ENCODE measurements at regions not wholly inside any gene's neighbourhood (a gene's known extent, or its start where the extent isn't known, plus 50 kb on each side); places are given as distances from the start of the nearest gene placed in this dataset.

- TF ChIP-seq ZNF879 (CRISPR knock-in tag; IDR thresholded peaks at IDR 0.05) (no peak), IKZF5 (CRISPR knock-in tag; IDR thresholded peaks at IDR 0.05) (no peak), NKX3-1 (CRISPR knock-in tag; IDR thresholded peaks at IDR 0.05) (no peak), ELF4 (CRISPR knock-in tag; IDR thresholded peaks at IDR 0.05; ENCODE audit: borderline replicate concordance) (no peak), NAIF1 (CRISPR knock-in tag; IDR thresholded peaks at IDR 0.05; ENCODE audit: borderline replicate concordance) (no peak), SNRNP70 (IDR thresholded peaks at IDR 0.05; ENCODE audit: low read depth, low read length) (no peak), PHB2 (IDR thresholded peaks at IDR 0.05; ENCODE audit: partially characterized antibody) (no peak)
These were observed 514.2 kb upstream of the DIPK2B start (continued) for GRCh38 chrX:45714866-45715265.

DNA sequence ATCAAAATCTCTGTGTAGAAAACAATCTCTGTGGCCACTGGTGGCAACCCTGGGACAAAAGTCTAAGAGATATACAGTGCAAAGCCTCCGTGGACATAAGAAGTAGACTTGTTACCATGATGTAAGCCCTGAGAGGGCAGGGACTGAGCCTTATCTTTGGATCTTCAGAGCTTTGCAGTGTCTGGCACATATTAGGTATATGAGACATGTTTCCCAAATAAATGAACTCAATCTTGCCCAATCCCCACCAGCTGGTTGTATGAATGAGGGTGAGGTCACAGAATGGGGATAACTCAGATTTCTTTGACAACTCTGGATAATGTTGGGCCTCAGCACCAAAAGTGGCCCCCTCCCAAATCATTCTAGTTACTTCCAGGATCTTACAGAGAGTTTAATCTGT, 511.4 kb upstream of the DIPK2B start:
- WGBS (ENCODE audit: low lambda C conversion rate): no CpG with 5 or more reads among the region's 1 CpG
- Histone ChIP-seq H3K4me2 (ENCODE audit: low read depth, low read length) (no peak overlapping the region), H3K4me1 (ENCODE audit: insufficient read depth, low read length) (no peaks in the 10 kb centered on the region), H3K79me2 (ENCODE audit: insufficient read depth, low read length) (no peaks in the 10 kb centered on the region), H4K20me1 (ENCODE audit: insufficient read depth, low read length) (no peaks in the 10 kb centered on the region), H3K27me3 (ENCODE audit: control insufficient read depth in 1 of 2, insufficient read depth in 2 of 2, low read length in 2 of 2) (no peaks in the 10 kb centered on the region), H3K9me3 (ENCODE audit: low read length) (no peaks in the 10 kb centered on the region), H2AFZ (ENCODE audit: low read length) (no peak overlapping the region), H3K36me3 (replicated peaks in 1 of 2; ENCODE audit: control insufficient read depth in 1 of 2, insufficient read depth in 2 of 2, low read length in 2 of 2) (no peaks in the 10 kb centered on the region), H3K27ac (ENCODE audit: extremely low read length, insufficient read depth, low read length) (no peak overlapping the region), H3K4me3 (replicated peaks in 1 of 3; ENCODE audit: insufficient read depth in 1 of 3, low read depth in 2 of 3, low read length in 3 of 3) (no peak overlapping the region), H3K9ac (ENCODE audit: insufficient read depth, low read depth, low read length) (no peak overlapping the region)
- intact Hi-C loops (cut with micrococcal nuclease; ENCODE audit: unreplicated experiment): no loop called here
- FAIRE-seq (no peak), DNase-seq (ENCODE audit: low spot score) (no peak), ATAC-seq (no peak)
- in situ Hi-C loops (cut with HindIII; ENCODE audit: extremely low pct_ligation_motif_present, low pct_unique_long_range_greater_than_20kb): no loop called here
- CTCF ChIA-PET (ENCODE audit: low intra/inter-chr PET ratio, low total read pairs): no interaction called here
- BruUV-seq (replicated peaks): no TSS peak
- POLR2A ChIA-PET: no interaction called here
- TF ChIP-seq ZNF660 (CRISPR knock-in tag; IDR thresholded peaks at IDR 0.05; ENCODE audit: borderline replicate concordance, low read depth) (no peak), GATAD2A (CRISPR knock-in tag; IDR thresholded peaks at IDR 0.05) (no peak), ZNF354B (CRISPR knock-in tag; IDR thresholded peaks at IDR 0.05) (no peak), HDAC2 (CRISPR knock-in tag; IDR thresholded peaks at IDR 0.05) (no peak), POLR2AphosphoS2 (IDR thresholded peaks at IDR 0.05; ENCODE audit: low read depth, low read length) (no peak), ZFP36 (IDR thresholded peaks at IDR 0.05; ENCODE audit: borderline replicate concordance, low read depth, low read length, partially characterized antibody) (no peak), ISL2 (CRISPR knock-in tag; IDR thresholded peaks at IDR 0.05) (no peak), EP300 (IDR thresholded peaks at IDR 0.05; ENCODE audit: low read depth in 2 of 2, low read length in 2 of 2) (no peak), EP300 (CRISPR knock-in tag; IDR thresholded peaks at IDR 0.05; ENCODE audit: borderline replicate concordance) (no peak), IRX3 (CRISPR knock-in tag; IDR thresholded peaks at IDR 0.05; ENCODE audit: borderline replicate concordance, low read depth) (no peak), ZNF7 (CRISPR knock-in tag; IDR thresholded peaks at IDR 0.05) (no peak), ONECUT2 (CRISPR knock-in tag; IDR thresholded peaks at IDR 0.05) (no peak), FOXK2 (IDR thresholded peaks at IDR 0.05) (no peak), KDM5A (IDR thresholded peaks at IDR 0.05; ENCODE audit: borderline replicate concordance, low read length) (no peak), MTF2 (CRISPR knock-in tag; IDR thresholded peaks at IDR 0.05; ENCODE audit: borderline replicate concordance) (no peak), NPAS2 (CRISPR knock-in tag; IDR thresholded peaks at IDR 0.05; ENCODE audit: borderline replicate concordance) (no peak), TAF15 (IDR thresholded peaks at IDR 0.05; ENCODE audit: low read depth, low read length, poor library complexity, severe bottlenecking) (no peak)
- TF ChIP-seq, protein P1, sequence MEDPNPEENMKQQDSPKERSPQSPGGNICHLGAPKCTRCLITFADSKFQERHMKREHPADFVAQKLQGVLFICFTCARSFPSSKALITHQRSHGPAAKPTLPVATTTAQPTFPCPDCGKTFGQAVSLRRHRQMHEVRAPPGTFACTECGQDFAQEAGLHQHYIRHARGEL (CRISPR knock-in tag; IDR thresholded peaks at IDR 0.05): no peak
- TF ChIP-seq, protein P2, sequence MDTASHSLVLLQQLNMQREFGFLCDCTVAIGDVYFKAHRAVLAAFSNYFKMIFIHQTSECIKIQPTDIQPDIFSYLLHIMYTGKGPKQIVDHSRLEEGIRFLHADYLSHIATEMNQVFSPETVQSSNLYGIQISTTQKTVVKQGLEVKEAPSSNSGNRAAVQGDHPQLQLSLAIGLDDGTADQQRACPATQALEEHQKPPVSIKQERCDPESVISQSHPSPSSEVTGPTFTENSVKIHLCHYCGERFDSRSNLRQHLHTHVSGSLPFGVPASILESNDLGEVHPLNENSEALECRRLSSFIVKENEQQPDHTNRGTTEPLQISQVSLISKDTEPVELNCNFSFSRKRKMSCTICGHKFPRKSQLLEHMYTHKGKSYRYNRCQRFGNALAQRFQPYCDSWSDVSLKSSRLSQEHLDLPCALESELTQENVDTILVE (CRISPR knock-in tag; IDR thresholded peaks at IDR 0.05): no peak
